ENCODE measurements at regions not wholly inside any gene's neighbourhood (a gene's known extent, or its start where the extent isn't known, plus 50 kb on each side); places are given as distances from the start of the nearest gene placed in this dataset.

DNA sequence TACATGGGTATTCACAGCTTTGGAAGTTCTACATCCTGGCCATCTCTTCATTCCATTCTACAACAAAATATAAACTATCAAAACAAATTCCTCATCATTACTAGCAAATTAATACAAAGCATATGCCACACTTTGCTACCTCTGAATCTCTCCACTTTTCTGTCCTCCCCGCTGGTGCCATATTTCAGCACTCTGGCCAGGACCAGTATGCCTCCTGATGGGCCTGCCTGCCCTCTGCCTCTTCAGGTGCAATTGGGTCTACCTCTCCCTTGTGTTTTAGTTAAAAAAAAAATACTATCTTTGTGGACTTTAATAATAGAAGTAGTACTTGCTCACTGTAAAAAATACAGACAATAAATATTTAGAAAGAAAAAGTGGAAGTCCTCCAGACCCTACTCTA, 448.8 kb downstream of the WDR72 start (continued):
- TF ChIP-seq, protein P1, sequence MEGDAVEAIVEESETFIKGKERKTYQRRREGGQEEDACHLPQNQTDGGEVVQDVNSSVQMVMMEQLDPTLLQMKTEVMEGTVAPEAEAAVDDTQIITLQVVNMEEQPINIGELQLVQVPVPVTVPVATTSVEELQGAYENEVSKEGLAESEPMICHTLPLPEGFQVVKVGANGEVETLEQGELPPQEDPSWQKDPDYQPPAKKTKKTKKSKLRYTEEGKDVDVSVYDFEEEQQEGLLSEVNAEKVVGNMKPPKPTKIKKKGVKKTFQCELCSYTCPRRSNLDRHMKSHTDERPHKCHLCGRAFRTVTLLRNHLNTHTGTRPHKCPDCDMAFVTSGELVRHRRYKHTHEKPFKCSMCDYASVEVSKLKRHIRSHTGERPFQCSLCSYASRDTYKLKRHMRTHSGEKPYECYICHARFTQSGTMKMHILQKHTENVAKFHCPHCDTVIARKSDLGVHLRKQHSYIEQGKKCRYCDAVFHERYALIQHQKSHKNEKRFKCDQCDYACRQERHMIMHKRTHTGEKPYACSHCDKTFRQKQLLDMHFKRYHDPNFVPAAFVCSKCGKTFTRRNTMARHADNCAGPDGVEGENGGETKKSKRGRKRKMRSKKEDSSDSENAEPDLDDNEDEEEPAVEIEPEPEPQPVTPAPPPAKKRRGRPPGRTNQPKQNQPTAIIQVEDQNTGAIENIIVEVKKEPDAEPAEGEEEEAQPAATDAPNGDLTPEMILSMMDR (IDR thresholded peaks at IDR 0.05 in 2 of 3, conservative IDR thresholded peaks at IDR 0.05 in 1 of 3; ENCODE audit: borderline replicate concordance in 1 of 3, insufficient read depth in 1 of 3, low read depth in 2 of 3, low read length in 2 of 3) = no peak
- TF ChIP-seq RAD21 (IDR thresholded peaks at IDR 0.05; ENCODE audit: low read depth) (no peak), ZBTB33 (IDR thresholded peaks at IDR 0.05; ENCODE audit: extremely low read depth, insufficient replicate concordance, low read length) (no peak), EGR1 (IDR thresholded peaks at IDR 0.05; ENCODE audit: low read depth) (no peak), MAX (IDR thresholded peaks at IDR 0.05) (no peak)

DNA sequence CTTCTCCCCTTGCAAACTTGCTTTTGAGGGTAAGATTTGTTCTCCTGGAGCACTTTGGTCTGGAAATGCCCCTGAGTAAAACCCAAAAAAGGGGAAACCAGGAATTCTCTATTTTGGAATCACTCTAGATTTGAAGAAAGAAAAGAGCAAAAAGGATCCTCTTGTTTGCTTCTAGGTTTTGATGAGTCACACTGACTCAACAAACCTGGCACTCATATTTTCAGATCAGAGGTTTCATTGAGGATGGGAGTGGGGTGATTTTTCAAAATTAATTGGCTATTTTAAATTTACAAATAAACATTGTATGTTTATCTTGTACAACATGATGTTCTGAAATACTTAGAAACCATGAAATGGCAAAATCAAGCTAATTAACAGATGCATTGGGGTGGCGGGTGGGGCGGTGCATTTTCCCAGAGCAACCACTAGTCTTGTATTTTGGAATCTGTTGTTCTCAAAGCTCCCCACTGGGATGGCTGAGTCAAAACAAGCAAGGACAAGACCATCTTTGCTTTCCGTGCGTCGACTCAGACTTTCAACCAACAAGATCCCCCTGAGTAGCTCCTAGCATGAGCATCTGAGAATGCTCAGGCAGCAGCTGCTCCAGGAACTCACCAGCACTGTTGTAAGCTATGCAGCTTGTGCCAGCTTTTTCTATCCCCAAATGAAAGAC, 451.4 kb downstream of the WDR72 start:
- ChIA-PET CTCF (no interaction called here), RAD21 (ENCODE audit: low non-redundant PET in 1 of 2, low total read pairs in 2 of 2, uncharacterized antibody in 2 of 2, unreplicated experiment in 2 of 2) (no interaction called here), POLR2A (interaction anchor here (0.6 kb wide), 1 partner anchor 46 kb away, joined by 4 read pairs; no protein-coding TSS in a partner anchor)
- intact Hi-C loops (cut with micrococcal nuclease) = no loop called here
- H3K9me2 ChIP-seq (ENCODE audit: insufficient read depth) = no peaks in the 10 kb centered on the region
- no peak for DNase-seq (ENCODE audit: low read depth, low spot score)
- no peak overlapping the region for H3K27ac ChIP-seq (ENCODE audit: low read depth, low read length)
- TF ChIP-seq REST (IDR thresholded peaks at IDR 0.05; ENCODE audit: low read depth) (no peak), RAD21 (IDR thresholded peaks at IDR 0.05; ENCODE audit: low read depth) (no peak)
- TF ChIP-seq, protein P1 (IDR thresholded peaks at IDR 0.05 in 2 of 3, conservative IDR thresholded peaks at IDR 0.05 in 1 of 3; ENCODE audit: borderline replicate concordance in 1 of 3, insufficient read depth in 1 of 3, low read depth in 2 of 3, low read length in 2 of 3) = 0 out of 6 replicates have a peak, but pooled peaks of 1 of the 3 experiments have one; percentile 11
- H3K27me3 ChIP-seq (ENCODE audit: insufficient read depth, low read length) = no peaks in the 10 kb centered on the region
- peaks cover 0 to 3% of the 10 kb centered on the region in 2 experiments; a peak in 2 of 4 replicates for H3K9me3 ChIP-seq (ENCODE audit: control insufficient read depth in 1 of 2, insufficient read depth in 1 of 2, low read depth in 1 of 2, low read length in 2 of 2)
- no peak overlapping the region for H3K4me3 ChIP-seq (replicated peaks in 1 of 2; ENCODE audit: low read depth in 1 of 2, low read length in 2 of 2)
- H3K79me2 ChIP-seq (ENCODE audit: insufficient read depth, low read length) = no peaks in the 10 kb centered on the region
- BruUV-seq (replicated peaks) = no TSS peak
- ATAC-seq = no peak
- no peaks in the 10 kb centered on the region for H4K20me1 ChIP-seq (ENCODE audit: insufficient read depth)
- no peak overlapping the region for H2AFZ ChIP-seq (ENCODE audit: low read depth, low read length, poor library complexity, severe bottlenecking)
- H3K4me1 ChIP-seq (ENCODE audit: control insufficient read depth in 1 of 2, insufficient read depth in 2 of 2, low read length in 2 of 2) = no peaks in the 10 kb centered on the region
- H3K4me2 ChIP-seq (ENCODE audit: low read length) = no peak overlapping the region
- H3K9ac ChIP-seq (ENCODE audit: low read length) = no peak overlapping the region
- H3K36me3 ChIP-seq (ENCODE audit: control insufficient read depth in 1 of 2, insufficient read depth in 2 of 2, low read length in 2 of 2) = no peaks in the 10 kb centered on the region
